ENCODE measurements at regions not wholly inside any gene's neighbourhood (a gene's known extent, or its start where the extent isn't known, plus 50 kb on each side); places are given as distances from the start of the nearest gene placed in this dataset.
"Not testable (repeated sequence)": the region's sequence is repeated elsewhere in the genome, so short reads cannot be mapped to it uniquely, and the experiment has no call there.

DNA sequence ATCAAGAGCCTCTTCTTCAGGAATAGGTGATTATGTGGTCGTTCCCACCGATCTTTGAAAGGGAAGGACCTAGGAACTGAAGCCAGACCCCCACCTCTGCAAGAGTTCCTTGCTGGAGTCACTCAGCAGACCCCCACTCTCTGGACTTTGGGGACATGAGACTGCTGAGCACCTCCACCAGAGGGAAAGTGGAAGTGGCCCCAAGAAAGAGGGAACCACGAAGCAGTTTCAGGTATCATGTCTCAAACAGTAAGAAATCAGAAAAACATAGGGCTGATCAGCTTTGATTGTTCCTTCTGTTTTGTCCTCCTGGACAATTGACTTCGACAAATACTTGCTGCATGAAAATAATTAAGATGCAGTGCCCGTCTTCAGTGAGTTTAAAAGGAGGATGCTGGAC is 84.2 kb upstream of the ADORA2B start:
- not testable (repeated sequence) for DNase-seq (ENCODE audit: low read depth in 2 of 2)

DNA sequence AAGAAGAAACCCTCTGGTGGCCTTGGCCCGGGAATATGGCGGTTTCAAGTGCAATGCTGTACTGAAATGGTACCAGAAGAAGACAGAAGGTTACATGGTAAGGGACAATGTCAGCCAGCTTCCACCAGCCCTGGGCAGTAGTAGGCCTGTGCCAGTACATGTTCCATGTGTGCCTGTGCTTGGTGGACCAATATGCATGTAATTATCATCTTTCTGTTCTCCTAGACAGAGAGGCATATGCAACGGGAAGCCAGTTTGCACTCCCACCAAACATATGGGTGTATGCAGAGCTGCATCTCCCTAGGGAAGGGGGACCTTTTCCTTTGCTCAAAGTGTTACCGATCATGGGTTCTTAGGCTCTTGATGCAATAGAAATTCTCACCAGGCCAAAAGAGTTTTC is 80.9 kb upstream of the ADORA2B start:
- DNase-seq (ENCODE audit: low read depth in 2 of 2) = not testable (repeated sequence)

GRCh38 chr17:15864472-15864871 is 80.5 kb upstream of the ADORA2B start:
- not testable (repeated sequence) for DNase-seq (ENCODE audit: low read depth in 2 of 2)

DNA sequence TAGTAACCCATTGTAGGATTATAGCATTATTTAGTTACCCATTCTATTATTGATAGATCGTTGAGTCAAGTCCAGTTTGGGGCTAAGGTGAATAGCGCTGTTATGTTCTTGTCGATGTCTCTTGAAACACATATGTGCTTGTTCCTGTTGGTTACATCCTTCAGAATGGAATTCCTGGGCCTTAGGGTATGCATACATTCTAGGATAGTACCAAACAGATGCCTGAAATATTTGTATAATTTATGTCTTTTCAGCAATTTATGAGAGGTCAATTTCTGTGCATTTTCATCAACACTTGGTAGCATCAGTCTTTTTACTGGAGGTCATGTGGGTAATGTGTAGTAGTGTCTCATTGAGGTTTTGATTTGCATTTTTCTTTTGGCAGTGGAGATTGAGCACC is 78.9 kb upstream of the ADORA2B start:
- not testable (repeated sequence) for DNase-seq (ENCODE audit: low read depth in 2 of 2)

- DNase-seq (ENCODE audit: low read depth in 2 of 2) = not testable (repeated sequence)
These were observed 77.6 kb upstream of the ADORA2B start for GRCh38 chr17:15867331-15867730.

GRCh38 chr17:15869868-15870267 is 75.1 kb upstream of the ADORA2B start:
- DNase-seq (ENCODE audit: low read depth in 2 of 2) = not testable (repeated sequence)

- DNase-seq (ENCODE audit: low read depth in 2 of 2) = not testable (repeated sequence)
These were observed 72.3 kb upstream of the ADORA2B start for GRCh38 chr17:15872677-15873076.

GRCh38 chr17:15877882-15878500 is 66.9 kb upstream of the ADORA2B start:
- not testable (repeated sequence) for DNase-seq (ENCODE audit: low read depth in 2 of 2)

DNA sequence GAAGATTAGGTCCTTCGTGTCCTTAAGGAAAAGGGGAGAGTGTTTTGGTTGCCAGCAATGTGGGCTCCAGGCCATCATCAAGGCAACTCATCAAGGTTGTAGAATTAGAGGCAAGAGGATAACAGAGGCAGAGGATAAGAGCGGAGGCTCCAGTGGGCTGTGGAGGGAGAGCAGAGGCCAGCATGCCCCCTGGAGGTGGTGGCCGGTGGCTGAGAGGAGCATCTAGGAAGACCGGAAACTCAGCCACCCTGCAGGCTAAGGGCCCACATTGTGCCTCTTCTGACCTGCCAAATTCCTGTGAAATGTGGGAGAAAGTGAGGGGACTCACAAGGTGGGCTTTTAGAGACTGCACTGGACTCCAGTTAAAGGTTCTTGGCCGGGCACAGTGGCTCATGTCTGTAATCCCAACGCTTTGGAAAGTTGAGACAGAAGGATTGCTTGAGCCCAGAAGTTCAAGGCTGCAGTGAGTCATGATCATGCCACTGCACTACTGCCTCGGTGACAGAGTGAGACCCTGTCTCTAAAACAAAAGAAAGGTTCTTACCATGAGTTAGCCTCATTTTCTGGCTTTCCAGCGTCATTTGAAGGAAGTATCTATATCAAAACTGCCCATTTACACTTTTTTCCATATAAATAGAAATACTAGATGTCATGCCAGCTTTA is 62.7 kb upstream of the ADORA2B start:
- DNase-seq (ENCODE audit: low read depth in 2 of 2) = no peak

GRCh38 chr17:15882777-15883176 is 62.2 kb upstream of the ADORA2B start:
- DNase-seq (ENCODE audit: low read depth in 2 of 2) = no peak

DNA sequence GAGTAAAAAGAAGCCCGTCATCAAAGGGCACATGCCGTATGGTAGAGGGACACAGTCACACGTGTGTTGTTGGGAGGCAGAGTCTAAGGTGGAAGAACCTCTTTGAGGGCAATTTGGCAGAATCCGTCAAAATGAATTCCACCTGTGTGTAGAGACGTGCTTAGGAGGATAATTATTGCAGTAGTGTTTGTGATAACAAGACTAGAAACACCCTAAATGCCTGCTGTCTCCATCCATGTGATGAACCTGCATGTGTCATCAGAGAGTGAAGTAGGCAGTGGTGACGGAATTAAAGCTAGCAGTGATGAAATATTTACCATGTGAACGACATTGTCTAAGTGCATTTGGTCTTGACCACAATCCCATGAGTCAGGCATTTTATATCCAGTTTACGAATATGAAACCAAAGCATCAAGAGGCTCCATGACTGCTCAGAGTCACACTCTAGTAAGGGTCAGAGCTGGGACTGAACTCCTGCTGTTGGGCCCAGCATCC is 61.3 kb upstream of the ADORA2B start:
- no peak for DNase-seq (ENCODE audit: low read depth in 2 of 2)

DNA sequence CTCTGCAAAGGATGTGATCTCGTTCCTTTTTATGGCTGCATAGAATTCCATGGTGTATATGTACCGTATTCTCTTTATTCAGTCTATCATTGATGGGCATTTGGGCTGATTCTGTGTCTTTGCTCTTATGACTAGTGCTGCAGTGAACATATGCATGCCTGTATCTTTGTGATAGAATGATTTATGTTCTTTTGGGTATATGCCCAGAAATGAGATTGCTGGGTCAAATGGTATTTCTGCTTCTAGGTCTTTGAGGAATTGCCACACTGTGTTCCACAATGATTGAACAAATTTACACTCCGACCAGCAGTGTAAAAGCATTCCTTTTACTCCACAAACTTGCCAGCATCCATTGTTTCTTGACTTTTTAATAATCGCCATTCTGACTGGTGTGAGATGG is 60.2 kb upstream of the ADORA2B start:
- DNase-seq (ENCODE audit: low read depth in 2 of 2) = no peak

GRCh38 chr17:15885770-15886169 is 59.2 kb upstream of the ADORA2B start:
- DNase-seq (ENCODE audit: low read depth in 2 of 2) = no peak

GRCh38 chr17:15886221-15886620 is 58.7 kb upstream of the ADORA2B start:
- no peak for DNase-seq (ENCODE audit: low read depth in 2 of 2)

GRCh38 chr17:15886804-15887203 is 58.1 kb upstream of the ADORA2B start:
- DNase-seq (ENCODE audit: low read depth in 2 of 2) = no peak

DNA sequence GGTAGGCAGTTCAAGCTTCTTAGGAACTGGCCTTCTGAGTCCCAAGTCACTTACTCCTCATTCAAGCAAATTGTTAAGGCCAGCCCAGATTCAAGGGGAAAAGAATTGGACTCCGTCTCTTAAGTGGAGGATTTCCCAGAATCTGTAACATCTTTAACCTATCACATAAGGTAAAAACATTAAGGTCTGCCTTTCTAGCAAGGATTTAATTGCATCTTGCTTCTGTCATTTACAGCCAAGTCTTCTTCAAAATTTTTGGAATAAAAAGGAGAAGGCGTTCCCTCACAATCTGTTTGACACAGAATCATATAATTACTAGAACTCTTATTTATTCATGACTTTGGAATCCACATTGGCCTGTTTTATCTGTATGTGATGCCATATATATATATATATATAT is 56.5 kb upstream of the ADORA2B start:
- DNase-seq (ENCODE audit: low read depth in 2 of 2) = no peak

- DNase-seq (ENCODE audit: low read depth in 2 of 2) = no peak
These were observed 54.5 kb upstream of the ADORA2B start for GRCh38 chr17:15890279-15890892.

GRCh38 chr17:15891318-15891717 is 53.6 kb upstream of the ADORA2B start:
- DNase-seq (ENCODE audit: low read depth in 2 of 2) = no peak

DNA sequence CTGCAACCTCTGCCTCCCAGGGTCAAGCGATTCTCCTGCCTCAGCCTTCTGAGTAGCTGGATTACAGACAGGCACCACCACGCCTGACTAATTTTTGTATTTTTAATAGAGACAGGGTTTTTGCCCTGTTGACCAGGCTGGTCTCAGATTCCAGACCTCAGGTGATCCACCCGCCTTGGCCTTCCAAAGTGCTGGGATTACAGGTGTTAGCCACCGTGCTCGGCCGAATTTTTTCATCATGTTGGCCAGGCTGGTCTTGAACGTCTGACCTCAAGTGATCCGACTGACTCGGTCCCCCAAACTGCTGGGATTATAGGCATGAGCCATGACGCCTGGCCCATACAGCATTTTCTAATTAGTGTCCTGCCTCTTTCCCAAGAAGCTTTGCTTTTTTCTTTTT is 52.7 kb upstream of the ADORA2B start:
- DNase-seq (ENCODE audit: low read depth in 2 of 2) = no peak

- no peak for DNase-seq (ENCODE audit: low read depth in 2 of 2)
These were observed 51.9 kb upstream of the ADORA2B start for GRCh38 chr17:15892731-15893657.

- DNase-seq (ENCODE audit: low read depth in 2 of 2) = no peak
These were observed 51.3 kb upstream of the ADORA2B start for GRCh38 chr17:15893658-15894024.

DNA sequence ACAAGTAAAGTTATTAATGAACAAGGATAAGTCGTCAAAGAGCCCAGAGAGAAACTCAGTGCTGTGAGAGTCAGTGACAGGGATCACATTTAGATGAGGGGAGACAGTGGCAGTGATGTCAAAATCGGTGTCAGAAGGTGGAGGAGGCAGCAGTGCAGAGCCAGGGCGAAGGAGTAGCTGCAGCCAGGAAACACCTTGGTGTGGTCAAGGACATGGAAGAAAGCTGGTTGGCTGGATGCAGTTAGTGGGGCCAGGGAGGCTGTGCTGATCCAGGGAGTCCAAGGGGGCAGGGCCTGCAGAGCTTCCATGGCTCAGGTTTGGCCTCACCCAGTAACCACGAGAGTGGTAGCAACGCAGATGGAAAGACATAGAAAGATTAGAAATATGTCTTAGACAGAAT is 50.7 kb upstream of the ADORA2B start:
- DNase-seq (ENCODE audit: low read depth in 2 of 2) = no peak
